ENCODE measurements at regions not wholly inside any gene's neighbourhood (a gene's known extent, or its start where the extent isn't known, plus 50 kb on each side); places are given as distances from the start of the nearest gene placed in this dataset.
"Not testable (repeated sequence)": the region's sequence is repeated elsewhere in the genome, so short reads cannot be mapped to it uniquely, and the experiment has no call there.

GRCh38 chr1:148385371-148386030, 97.6 kb downstream of the PPIAL4G start:
- no peaks in the 10 kb centered on the region for H3K36me3 ChIP-seq (ENCODE audit: low read depth)
- no peak for TF ChIP-seq CTCF (IDR thresholded peaks at IDR 0.05)
- no peak overlapping the region for H3K4me3 ChIP-seq
- H3K4me1 ChIP-seq (ENCODE audit: low read depth): no peaks in the 10 kb centered on the region
- ATAC-seq: no peak
- intact Hi-C loops (cut with DNase I, micrococcal nuclease): no loop called here
- DNase-seq: no peak
- H3K9me3 ChIP-seq: no peaks in the 10 kb centered on the region

- Histone ChIP-seq H3K9me3 (no peaks in the 10 kb centered on the region), H3K36me3 (ENCODE audit: low read depth) (no peaks in the 10 kb centered on the region), H3K4me1 (ENCODE audit: low read depth) (no peaks in the 10 kb centered on the region), H3K4me3 (no peak overlapping the region)
- DNase-seq: no peak
- intact Hi-C loops (cut with DNase I, micrococcal nuclease): no loop called here
- ATAC-seq: no peak
- TF ChIP-seq CTCF (IDR thresholded peaks at IDR 0.05): no peak
Measured at GRCh38 chr1:148383966-148384365, 99.1 kb downstream of the PPIAL4G start.

GRCh38 chr1:148379697-148380096, 103.4 kb downstream of the PPIAL4G start:
- H3K4me1 ChIP-seq (ENCODE audit: low read depth): no peaks in the 10 kb centered on the region
- intact Hi-C loops (cut with DNase I, micrococcal nuclease): no loop called here
- H3K36me3 ChIP-seq (ENCODE audit: low read depth): no peaks in the 10 kb centered on the region
- TF ChIP-seq CTCF (IDR thresholded peaks at IDR 0.05): no peak
- ATAC-seq (no peak), DNase-seq (no peak)
- no peak overlapping the region for H3K4me3 ChIP-seq
- H3K9me3 ChIP-seq: no peaks in the 10 kb centered on the region

- ATAC-seq: no peak
- H3K4me3 ChIP-seq: no peak overlapping the region
- H3K9me3 ChIP-seq: no peaks in the 10 kb centered on the region
- TF ChIP-seq CTCF (IDR thresholded peaks at IDR 0.05): no peak
- H3K4me1 ChIP-seq (ENCODE audit: low read depth): no peaks in the 10 kb centered on the region
- DNase-seq: no peak
- intact Hi-C loops (cut with DNase I, micrococcal nuclease): no loop called here
- H3K36me3 ChIP-seq (ENCODE audit: low read depth): no peaks in the 10 kb centered on the region
Measured at GRCh38 chr1:148379170-148379500, 104.0 kb downstream of the PPIAL4G start.

GRCh38 chr1:148377992-148378391, 105.1 kb downstream of the PPIAL4G start:
- H3K4me3 ChIP-seq; DNase-seq; H3K4me1 ChIP-seq (ENCODE audit: low read depth); intact Hi-C loops (cut with DNase I, micrococcal nuclease); H3K36me3 ChIP-seq (ENCODE audit: low read depth); ATAC-seq; H3K9me3 ChIP-seq: not testable (repeated sequence)

GRCh38 chr1:148377045-148377444, 106.1 kb downstream of the PPIAL4G start:
- H3K36me3 ChIP-seq (ENCODE audit: low read depth); DNase-seq; H3K9me3 ChIP-seq; ATAC-seq; H3K4me1 ChIP-seq (ENCODE audit: low read depth); H3K4me3 ChIP-seq; intact Hi-C loops (cut with DNase I, micrococcal nuclease): not testable (repeated sequence)

- TF ChIP-seq CTCF (IDR thresholded peaks at IDR 0.05): no peak
- ATAC-seq (no peak), DNase-seq (no peak)
- Histone ChIP-seq H3K4me3 (no peak overlapping the region), H3K36me3 (ENCODE audit: low read depth) (no peaks in the 10 kb centered on the region), H3K4me1 (ENCODE audit: low read depth) (no peaks in the 10 kb centered on the region), H3K9me3 (no peaks in the 10 kb centered on the region)
- intact Hi-C loops (cut with DNase I, micrococcal nuclease): no loop called here
Measured at GRCh38 chr1:148374101-148374500, 109.0 kb downstream of the PPIAL4G start.
